ENCODE measurements at regions not wholly inside any gene's neighbourhood (a gene's known extent, or its start where the extent isn't known, plus 50 kb on each side); places are given as distances from the start of the nearest gene placed in this dataset.
"Not testable (repeated sequence)": the region's sequence is repeated elsewhere in the genome, so short reads cannot be mapped to it uniquely, and the experiment has no call there.

DNA sequence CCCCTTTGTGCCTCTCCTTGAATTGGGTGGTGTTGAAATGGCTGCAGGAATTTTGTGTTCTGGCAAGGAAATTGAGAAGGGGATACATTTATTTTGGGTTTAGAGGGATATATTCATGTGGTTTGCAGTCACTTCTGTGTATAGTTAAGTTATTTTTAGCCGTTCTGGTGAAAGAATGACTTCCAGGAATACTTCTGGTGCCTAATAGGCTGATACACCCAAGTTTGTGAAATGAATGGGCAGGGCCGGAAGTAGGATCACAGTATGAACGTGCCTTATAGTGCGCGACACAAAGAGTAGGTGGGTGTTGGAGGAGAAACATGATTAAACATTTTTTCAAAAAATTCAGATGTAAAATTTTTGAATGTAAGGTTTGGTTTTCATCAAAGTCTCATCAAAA is 168.6 kb upstream of the ATP5MC3 start:
- no peak for DNase-seq (ENCODE audit: low spot score)

GRCh38 chr2:175342085-175342484 is 160.6 kb upstream of the ATP5MC3 start:
- no peak for DNase-seq (ENCODE audit: low spot score)

GRCh38 chr2:175330195-175330594 is 148.7 kb upstream of the ATP5MC3 start:
- no peak for DNase-seq (ENCODE audit: low spot score)

DNA sequence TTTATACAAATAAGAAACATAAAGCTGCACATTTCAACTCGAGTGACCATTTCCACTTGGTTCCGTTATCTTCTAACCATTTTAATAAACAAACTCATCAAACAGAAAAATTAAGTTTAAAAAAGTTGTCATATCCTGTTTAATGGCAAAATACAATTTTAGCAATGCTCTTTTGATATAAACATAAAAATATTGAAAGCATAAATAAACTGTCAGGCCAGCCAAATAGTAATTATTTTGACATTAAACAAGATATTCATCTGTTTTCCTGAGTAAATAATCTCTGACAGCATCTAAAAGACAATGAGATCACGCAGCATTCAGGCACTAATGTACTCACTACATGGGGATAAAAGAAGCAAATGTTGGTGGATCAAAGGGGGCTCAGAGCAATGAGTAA is 145.3 kb upstream of the ATP5MC3 start:
- no peak for DNase-seq (ENCODE audit: low spot score)

DNA sequence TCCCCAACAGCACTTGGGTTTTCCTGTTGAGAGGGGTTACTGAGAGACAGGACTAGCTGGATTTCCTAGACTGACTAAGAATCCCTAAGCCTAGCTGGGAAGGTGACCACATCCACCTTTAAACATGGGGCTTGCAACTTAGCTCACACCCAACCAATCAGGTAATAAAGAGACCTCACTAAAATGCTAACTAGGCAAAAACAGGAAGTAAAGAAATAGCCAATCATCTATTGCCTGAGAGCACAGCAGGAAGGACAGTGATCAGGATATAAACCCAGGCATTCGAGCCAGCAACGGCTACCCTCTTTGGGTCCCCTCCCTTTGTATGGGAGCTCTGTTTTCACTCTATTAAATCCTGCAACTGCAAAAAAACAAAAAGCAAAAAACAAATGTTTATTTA is 144.7 kb upstream of the ATP5MC3 start:
- not testable (repeated sequence) for DNase-seq (ENCODE audit: low spot score)

DNA sequence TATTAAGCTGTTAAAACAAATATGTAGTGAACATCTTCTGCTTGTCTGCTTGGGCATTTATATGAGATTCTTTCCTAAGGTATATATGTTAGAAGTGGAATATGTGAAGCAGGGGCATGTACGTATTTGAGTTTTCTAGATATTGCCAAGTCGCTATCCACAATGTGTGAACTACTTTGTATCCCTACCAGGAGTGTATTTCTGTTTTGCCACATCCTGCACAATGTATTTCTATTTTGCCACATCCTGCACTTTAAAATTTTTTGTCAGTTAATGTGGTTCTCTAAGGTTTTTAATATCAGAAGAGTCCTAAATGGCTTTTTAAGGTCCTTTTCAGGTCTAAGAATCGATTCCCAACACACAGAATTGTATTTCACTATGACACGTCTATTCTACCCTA is 141.7 kb upstream of the ATP5MC3 start:
- DNase-seq (ENCODE audit: low spot score) = no peak

DNA sequence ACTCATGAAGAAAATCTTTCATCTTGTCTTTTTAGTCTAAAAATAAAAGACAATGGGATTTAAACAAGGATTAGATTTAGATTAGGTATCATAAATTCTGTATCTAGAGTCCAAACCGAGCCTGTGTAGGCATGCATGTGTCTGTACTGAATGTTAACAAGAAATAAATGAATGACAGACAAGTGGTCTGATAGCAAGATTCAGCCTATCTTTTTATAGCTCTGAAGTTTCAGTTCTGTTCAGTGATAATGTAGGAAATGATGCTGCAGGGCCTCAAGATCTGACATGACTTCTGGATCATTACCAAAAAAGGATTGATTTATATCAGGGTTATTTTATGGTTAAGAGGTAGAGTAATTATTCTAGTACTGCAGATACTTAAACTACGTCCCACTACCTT is 137.0 kb upstream of the ATP5MC3 start:
- DNase-seq (ENCODE audit: low spot score) = no peak

- DNase-seq (ENCODE audit: low spot score) = no peak
Observed at GRCh38 chr2:175317751-175318150, 136.2 kb upstream of the ATP5MC3 start.

GRCh38 chr2:175312137-175312536 is 130.6 kb upstream of the ATP5MC3 start:
- DNase-seq (ENCODE audit: low spot score) = no peak

GRCh38 chr2:175310813-175311504 is 129.4 kb upstream of the ATP5MC3 start:
- no peak for DNase-seq (ENCODE audit: low spot score)

GRCh38 chr2:175309799-175310198 is 128.3 kb upstream of the ATP5MC3 start:
- DNase-seq (ENCODE audit: low spot score) = peak; percentile 45

GRCh38 chr2:175308005-175308404 is 126.5 kb upstream of the ATP5MC3 start:
- DNase-seq (ENCODE audit: low spot score) = no peak

DNA sequence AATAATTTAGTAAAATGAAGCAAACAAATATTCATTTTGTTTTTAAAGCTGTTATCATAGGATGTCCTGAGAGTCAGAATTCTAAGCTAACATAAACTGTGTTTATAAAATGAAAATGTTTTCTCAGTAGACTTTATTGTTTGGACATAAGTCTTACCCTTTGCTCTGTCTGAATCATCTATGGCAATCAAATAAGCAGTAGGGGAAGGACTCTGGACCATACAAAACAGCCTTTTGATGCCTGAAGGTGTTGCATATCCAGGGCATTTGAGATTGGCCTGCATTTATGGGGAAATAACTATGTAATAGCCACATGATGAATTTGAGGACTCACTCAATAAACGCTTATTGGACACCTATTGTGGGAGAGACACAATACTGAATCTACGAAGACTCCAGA is 123.0 kb upstream of the ATP5MC3 start:
- DNase-seq (ENCODE audit: low spot score) = no peak

DNA sequence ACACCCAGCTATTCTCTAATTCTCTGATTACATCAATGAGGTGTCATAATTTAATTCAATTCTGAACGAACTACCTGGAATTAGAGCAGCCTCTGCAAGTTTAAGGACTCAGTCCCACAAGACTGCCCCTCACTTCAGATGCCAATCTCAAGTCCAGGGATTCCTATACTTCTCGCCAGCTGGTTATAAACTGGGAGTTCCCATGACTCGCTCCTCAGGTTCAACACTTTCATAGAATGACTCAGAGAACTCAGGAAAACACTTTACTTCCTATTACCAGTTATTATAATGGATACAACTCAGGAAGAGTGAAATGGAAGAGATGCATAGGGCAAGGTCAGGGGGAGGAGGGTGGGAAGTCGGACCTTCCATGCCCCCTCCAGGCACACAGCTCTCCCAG is 112.3 kb upstream of the ATP5MC3 start:
- DNase-seq (ENCODE audit: low spot score) = no peak

DNA sequence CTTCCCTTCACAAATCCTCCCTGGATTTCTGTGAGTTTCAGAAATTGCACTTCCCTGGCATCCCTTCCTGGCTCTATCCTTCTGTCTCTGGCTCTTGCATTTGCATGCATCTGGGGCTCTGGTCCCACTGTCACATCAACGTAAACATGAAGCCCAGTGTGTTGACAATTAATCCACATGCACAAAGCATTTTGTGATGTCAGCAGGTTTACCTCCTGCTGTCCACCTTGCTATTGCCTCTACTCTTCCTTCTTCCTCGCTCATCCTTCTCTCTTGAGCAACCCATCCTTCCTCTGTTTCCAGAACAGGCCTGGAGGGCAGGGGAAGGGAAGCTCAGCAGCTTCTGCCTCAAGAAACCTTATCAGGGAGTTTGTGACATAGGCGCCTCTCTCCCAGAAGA is 111.7 kb upstream of the ATP5MC3 start:
- no peak for DNase-seq (ENCODE audit: low spot score)

DNA sequence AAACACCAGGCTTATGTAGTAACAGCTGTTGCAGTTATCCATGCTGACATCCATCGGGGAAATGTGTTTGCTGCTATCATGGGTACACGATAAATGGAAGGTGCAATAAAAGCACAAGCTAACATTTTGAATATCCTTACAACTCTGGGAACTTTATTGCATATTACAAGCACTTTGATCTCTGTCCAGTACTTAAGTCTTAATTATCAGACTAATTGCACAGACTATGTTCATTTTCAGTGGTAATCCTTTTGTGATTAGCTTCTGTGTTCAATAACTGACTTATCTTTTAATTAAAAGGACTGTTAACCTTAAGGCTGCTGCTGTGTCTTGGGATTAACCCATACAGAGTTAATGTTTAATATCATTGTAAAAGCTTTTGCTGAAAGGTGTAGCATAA is 101.4 kb upstream of the ATP5MC3 start:
- no peak for DNase-seq (ENCODE audit: low spot score)

- peak; percentile 58 for DNase-seq (ENCODE audit: low spot score)
Observed at GRCh38 chr2:175282300-175282699, 100.8 kb upstream of the ATP5MC3 start.

DNA sequence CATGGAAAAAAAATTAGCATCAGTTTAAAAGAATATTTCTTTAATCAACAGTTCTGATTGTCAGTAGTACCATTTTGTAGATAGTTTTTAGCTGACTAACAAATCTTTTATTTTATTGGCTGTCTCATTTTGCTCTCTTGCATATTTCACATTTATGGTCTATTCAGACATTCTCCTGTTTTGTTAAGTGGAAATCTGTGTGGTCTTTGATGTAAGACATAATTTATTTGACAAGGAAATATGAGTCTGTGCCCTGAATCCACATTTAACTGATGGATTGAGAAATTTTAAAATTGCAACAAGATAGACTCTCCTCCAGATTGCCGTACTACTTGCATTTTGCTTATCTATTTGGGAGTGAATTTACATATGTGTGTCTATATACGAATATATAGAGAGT is 96.3 kb upstream of the ATP5MC3 start:
- no peak for DNase-seq (ENCODE audit: low spot score)

GRCh38 chr2:175275539-175275938 is 94.0 kb upstream of the ATP5MC3 start:
- no peak for DNase-seq (ENCODE audit: low spot score)

GRCh38 chr2:175259164-175259563 is 77.7 kb upstream of the ATP5MC3 start:
- no peak for DNase-seq (ENCODE audit: low spot score)

DNA sequence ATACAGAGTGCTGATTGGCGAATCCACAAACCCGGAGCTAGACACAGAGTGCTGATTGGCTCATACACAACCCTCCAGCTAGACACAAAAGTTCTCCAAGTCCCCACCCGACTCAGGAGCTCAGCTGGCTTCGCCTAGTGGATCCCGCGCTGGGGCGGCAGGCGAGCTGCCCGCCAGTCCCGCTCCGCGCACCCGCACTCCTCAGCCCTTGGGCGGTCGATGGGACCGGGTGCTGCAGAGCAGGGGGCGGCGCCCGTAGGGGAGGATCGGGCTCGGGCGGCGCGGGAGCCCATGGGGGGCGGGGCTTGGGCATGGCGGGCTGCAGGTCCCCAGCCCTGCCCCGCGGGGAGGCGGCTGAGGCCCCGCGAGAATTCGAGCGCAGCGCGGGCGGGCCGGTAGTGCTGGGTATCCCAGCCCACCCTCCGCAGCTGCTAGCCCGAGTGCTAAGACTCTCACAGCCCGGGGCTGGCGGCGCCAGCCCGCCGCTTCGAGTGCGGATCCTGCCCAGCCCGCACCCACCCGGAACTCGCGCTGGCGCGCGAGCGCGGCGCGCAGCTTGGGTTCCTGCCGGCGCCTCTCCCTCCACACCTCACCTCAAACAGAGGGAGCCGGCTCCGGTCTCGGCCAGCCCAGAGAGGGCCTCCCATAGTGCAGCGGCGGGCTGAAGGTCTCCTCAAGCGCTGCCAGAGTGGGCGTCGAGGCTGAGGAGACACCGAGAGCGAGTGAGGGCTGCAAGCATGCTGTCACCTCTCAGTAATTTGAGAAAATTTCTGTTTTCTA is 75.5 kb upstream of the ATP5MC3 start:
- DNase-seq (ENCODE audit: low spot score) = no peak

DNA sequence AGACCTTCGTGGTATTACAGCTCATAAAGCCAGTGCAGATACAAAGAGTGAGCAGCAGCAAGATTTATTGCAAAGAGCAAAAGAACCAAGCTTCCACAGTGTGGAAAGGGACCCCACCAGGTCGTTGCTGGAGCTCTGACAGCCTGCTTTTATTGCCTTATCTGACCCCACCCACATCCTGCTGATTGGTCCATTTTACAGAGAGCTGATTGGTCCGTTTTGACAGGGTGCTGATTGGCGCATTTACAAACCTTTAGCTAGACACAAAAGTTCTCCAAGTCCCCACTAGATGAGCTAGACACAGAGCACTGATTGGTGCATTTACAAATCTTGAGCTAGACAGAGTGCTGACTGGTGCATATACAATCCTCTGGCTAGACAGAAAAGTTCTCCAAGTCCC is 74.9 kb upstream of the ATP5MC3 start:
- DNase-seq (ENCODE audit: low spot score) = not testable (repeated sequence)

DNA sequence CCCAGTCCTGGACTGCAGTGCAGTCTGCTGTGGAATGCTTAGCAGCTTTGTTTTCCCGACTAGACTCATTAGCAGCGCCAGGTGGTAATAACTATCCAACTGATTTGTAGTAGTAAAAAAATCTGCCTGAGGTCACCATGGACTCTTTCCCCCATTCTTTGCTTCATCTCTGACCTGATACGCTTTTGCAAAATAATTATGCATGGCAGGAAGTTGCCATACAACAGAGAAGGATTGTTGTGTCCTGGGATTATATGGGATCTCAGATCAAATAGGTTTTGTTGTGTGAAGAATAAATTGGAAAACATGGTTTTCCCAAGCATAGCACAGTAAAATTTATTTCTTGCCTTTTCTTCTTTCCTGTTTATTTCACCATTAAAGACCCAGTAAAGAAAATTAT is 72.4 kb upstream of the ATP5MC3 start:
- DNase-seq (ENCODE audit: low spot score) = no peak
